ENCODE measurements at regions not wholly inside any gene's neighbourhood (a gene's known extent, or its start where the extent isn't known, plus 50 kb on each side); places are given as distances from the start of the nearest gene placed in this dataset.

DNA sequence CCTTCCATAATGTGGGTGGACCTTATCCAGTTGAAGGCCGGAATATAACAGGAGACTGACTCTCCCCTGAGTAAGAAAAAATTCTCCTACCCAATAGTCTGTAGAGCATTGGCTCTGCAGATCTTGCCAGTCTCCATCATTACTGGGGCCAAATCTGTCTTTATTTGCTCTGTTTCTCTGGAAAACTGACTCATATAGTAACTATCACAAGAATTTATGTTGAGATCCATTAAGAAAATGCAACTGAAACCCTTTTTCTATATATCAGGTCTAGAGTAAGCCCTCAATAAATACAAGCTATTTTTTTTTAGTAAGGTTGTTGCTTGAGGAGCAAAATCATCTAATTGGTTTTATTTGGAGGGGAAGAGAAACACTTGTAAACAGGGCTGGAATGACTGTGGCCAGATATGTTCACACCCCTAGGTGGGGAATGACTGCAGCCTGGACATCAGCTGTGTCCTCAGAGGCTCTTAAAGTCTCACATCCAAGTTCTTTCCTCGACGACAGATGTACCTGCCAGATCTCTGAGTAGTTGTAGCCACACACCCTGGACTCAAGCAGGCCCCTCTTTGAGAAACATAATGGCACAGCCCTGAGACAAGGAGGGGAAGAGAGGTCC is 339.7 kb downstream of the TNS1 start:
- TF ChIP-seq POLR2A (IDR thresholded peaks at IDR 0.05), result no peak
- TF ChIP-seq, protein P1, sequence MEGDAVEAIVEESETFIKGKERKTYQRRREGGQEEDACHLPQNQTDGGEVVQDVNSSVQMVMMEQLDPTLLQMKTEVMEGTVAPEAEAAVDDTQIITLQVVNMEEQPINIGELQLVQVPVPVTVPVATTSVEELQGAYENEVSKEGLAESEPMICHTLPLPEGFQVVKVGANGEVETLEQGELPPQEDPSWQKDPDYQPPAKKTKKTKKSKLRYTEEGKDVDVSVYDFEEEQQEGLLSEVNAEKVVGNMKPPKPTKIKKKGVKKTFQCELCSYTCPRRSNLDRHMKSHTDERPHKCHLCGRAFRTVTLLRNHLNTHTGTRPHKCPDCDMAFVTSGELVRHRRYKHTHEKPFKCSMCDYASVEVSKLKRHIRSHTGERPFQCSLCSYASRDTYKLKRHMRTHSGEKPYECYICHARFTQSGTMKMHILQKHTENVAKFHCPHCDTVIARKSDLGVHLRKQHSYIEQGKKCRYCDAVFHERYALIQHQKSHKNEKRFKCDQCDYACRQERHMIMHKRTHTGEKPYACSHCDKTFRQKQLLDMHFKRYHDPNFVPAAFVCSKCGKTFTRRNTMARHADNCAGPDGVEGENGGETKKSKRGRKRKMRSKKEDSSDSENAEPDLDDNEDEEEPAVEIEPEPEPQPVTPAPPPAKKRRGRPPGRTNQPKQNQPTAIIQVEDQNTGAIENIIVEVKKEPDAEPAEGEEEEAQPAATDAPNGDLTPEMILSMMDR (IDR thresholded peaks at IDR 0.05), result no peak
